SK-N-SH treated with all-trans-retinoic acid at 6 μM for 48 hours (cell line): ENCODE measurements at regions not wholly inside any gene's neighbourhood (a gene's known extent, or its start where the extent isn't known, plus 50 kb on each side); places are given as distances from the start of the nearest gene placed in this dataset.

ENCODE experiments used
- ARNTL ChIP-seq: fragments of 450-650 bp; formaldehyde crosslinking; IDR thresholded peaks from 2 replicates; pipeline ENCODE4 v1.5.0; 2020; ENCODE audit warnings: low read depth, mild to moderate bottlenecking, moderate library complexity, borderline replicate concordance
- CSDC2 ChIP-seq: fragments of 250-450 bp; sonication (Bioruptor Pico); IDR thresholded peaks from 2 replicates; pipeline ENCODE4 v1.5.0; 2020; ENCODE audit warnings: mild to moderate bottlenecking, moderate library complexity
- RARB ChIP-seq: fragments of 250-450 bp; sonication (Bioruptor Pico); IDR thresholded peaks from 2 replicates; pipeline ENCODE4 v1.8.0; 2021; ENCODE audit warnings: mild to moderate bottlenecking, moderate library complexity
- ZC3H10 ChIP-seq: fragments of 250-450 bp; sonication (Bioruptor Pico); IDR thresholded peaks from 2 replicates; pipeline ENCODE4 v1.5.1; 2021; ENCODE audit warnings: mild to moderate bottlenecking, moderate library complexity
- ZNF70 ChIP-seq: fragments of 450-650 bp; formaldehyde crosslinking; IDR thresholded peaks from 2 replicates; pipeline ENCODE4 v1.5.0; 2020; ENCODE audit warnings: mild to moderate bottlenecking, moderate library complexity
- TF ChIP-seq, protein P1 (sequence below): fragments of 250-450 bp; sonication (Bioruptor Pico); IDR thresholded peaks from 2 replicates; pipeline ENCODE4 v1.5.1; 2020; ENCODE audit warnings: low read depth, mild to moderate bottlenecking, moderate library complexity
- TF ChIP-seq, protein P2 (sequence below): fragments of 250-450 bp; sonication (Bioruptor Pico); IDR thresholded peaks from 2 replicates; pipeline ENCODE4 v1.8.0; 2020; ENCODE audit warnings: mild to moderate bottlenecking, moderate library complexity, borderline replicate concordance
- TF ChIP-seq, protein P3 (sequence below): fragments of 250-450 bp; sonication (Bioruptor Pico); IDR thresholded peaks from 2 replicates; pipeline ENCODE4 v1.5.0; 2020; ENCODE audit warnings: mild to moderate bottlenecking, moderate library complexity

DNA sequence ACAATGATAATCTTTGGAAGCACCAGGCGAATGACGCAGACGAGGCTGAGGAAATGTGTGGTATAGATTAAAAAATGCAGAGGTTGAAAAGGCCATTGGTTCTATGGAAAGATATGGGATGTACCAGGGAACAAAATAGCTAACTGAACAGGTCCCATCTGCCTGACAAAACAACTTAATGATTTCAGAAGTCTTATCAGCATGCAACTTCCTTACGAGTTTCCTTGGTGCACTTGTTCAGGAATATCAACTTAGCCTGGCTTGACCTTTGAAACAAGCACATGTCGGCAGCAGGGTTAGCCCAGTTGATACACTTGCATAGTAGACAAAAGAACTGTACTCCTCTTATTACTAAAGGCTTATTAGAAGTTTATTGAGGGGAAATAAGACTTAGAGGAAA, 90.9 kb upstream of the CDH11 start:
- TF ChIP-seq, protein P1, sequence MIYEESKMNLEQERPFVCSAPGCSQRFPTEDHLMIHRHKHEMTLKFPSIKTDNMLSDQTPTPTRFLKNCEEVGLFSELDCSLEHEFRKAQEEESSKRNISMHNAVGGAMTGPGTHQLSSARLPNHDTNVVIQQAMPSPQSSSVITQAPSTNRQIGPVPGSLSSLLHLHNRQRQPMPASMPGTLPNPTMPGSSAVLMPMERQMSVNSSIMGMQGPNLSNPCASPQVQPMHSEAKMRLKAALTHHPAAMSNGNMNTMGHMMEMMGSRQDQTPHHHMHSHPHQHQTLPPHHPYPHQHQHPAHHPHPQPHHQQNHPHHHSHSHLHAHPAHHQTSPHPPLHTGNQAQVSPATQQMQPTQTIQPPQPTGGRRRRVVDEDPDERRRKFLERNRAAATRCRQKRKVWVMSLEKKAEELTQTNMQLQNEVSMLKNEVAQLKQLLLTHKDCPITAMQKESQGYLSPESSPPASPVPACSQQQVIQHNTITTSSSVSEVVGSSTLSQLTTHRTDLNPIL (CRISPR knock-in tag) = no peak
- TF ChIP-seq, protein P2, sequence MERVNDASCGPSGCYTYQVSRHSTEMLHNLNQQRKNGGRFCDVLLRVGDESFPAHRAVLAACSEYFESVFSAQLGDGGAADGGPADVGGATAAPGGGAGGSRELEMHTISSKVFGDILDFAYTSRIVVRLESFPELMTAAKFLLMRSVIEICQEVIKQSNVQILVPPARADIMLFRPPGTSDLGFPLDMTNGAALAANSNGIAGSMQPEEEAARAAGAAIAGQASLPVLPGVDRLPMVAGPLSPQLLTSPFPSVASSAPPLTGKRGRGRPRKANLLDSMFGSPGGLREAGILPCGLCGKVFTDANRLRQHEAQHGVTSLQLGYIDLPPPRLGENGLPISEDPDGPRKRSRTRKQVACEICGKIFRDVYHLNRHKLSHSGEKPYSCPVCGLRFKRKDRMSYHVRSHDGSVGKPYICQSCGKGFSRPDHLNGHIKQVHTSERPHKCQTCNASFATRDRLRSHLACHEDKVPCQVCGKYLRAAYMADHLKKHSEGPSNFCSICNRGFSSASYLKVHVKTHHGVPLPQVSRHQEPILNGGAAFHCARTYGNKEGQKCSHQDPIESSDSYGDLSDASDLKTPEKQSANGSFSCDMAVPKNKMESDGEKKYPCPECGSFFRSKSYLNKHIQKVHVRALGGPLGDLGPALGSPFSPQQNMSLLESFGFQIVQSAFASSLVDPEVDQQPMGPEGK (CRISPR knock-in tag) = no peak
- TF ChIP-seq ZC3H10 (CRISPR knock-in tag) (no peak), ZNF70 (CRISPR knock-in tag) (no peak), ARNTL (CRISPR knock-in tag) (no peak), RARB (no peak), CSDC2 (no peak)
- TF ChIP-seq, protein P3, sequence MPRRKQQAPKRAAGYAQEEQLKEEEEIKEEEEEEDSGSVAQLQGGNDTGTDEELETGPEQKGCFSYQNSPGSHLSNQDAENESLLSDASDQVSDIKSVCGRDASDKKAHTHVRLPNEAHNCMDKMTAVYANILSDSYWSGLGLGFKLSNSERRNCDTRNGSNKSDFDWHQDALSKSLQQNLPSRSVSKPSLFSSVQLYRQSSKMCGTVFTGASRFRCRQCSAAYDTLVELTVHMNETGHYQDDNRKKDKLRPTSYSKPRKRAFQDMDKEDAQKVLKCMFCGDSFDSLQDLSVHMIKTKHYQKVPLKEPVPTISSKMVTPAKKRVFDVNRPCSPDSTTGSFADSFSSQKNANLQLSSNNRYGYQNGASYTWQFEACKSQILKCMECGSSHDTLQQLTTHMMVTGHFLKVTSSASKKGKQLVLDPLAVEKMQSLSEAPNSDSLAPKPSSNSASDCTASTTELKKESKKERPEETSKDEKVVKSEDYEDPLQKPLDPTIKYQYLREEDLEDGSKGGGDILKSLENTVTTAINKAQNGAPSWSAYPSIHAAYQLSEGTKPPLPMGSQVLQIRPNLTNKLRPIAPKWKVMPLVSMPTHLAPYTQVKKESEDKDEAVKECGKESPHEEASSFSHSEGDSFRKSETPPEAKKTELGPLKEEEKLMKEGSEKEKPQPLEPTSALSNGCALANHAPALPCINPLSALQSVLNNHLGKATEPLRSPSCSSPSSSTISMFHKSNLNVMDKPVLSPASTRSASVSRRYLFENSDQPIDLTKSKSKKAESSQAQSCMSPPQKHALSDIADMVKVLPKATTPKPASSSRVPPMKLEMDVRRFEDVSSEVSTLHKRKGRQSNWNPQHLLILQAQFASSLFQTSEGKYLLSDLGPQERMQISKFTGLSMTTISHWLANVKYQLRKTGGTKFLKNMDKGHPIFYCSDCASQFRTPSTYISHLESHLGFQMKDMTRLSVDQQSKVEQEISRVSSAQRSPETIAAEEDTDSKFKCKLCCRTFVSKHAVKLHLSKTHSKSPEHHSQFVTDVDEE = no peak
